ENCODE measurements at regions not wholly inside any gene's neighbourhood (a gene's known extent, or its start where the extent isn't known, plus 50 kb on each side); places are given as distances from the start of the nearest gene placed in this dataset.

DNA sequence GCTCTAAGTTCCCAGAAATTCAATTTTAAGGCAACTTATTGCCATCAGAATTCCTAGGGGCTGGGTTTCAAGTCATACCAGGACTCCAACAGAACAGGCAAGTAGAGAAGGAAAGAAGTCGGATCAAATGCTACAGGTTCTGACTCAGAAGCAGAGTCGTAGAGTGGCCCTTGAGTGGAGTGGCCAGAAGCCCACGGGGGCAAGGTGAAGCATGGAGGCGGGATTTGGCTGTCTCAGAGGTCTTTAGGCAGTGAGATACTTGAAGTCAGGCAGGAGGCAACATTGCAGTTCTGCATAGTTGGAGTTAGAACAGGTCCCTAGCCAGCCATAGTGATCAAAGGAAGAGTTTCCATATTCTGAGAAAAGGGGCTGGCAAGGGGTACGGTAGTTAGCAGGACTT lies 111.6 kb downstream of the NHLRC3 start:
- Histone ChIP-seq H3K9me3 (no peaks in the 10 kb centered on the region), H3K36me3 (no peaks in the 10 kb centered on the region), H3K4me1 (no peaks in the 10 kb centered on the region), H3K27ac (no peak overlapping the region), H3K27me3 (no peaks in the 10 kb centered on the region), H3K4me3 (no peak overlapping the region)
- WGBS, 2 donors, result 88 to 91% methylated on average over 5 of the region's 5 CpGs
- intact Hi-C loops (cut with DNase I), result loop anchor here (10.0 kb wide), 1 partner anchor 115 kb away; no protein-coding TSS in a partner anchor
- no peak for DNase-seq
- TF ChIP-seq CTCF (IDR thresholded peaks at IDR 0.05) (no peak), EP300 (IDR thresholded peaks at IDR 0.05) (no peak)

- Histone ChIP-seq H3K9me3 (no peaks in the 10 kb centered on the region), H3K27ac (no peak overlapping the region), H3K4me1 (no peaks in the 10 kb centered on the region), H3K36me3 (no peaks in the 10 kb centered on the region), H3K27me3 (no peaks in the 10 kb centered on the region), H3K4me3 (no peak overlapping the region)
- intact Hi-C loops (cut with DNase I), result no loop called here
- TF ChIP-seq CTCF (IDR thresholded peaks at IDR 0.05) (no peak), POLR2AphosphoS5 (IDR thresholded peaks at IDR 0.05) (no peak), EP300 (IDR thresholded peaks at IDR 0.05) (no peak), POLR2A (IDR thresholded peaks at IDR 0.05) (no peak)
- DNase-seq, result no peak
Measured at GRCh38 chr13:39154041-39154440, 115.8 kb downstream of the NHLRC3 start.

GRCh38 chr13:39159393-39159792 lies 121.1 kb downstream of the NHLRC3 start:
- TF ChIP-seq POLR2AphosphoS5 (IDR thresholded peaks at IDR 0.05), result no peak
- TF ChIP-seq EP300 (IDR thresholded peaks at IDR 0.05), result no peak
- no peak for TF ChIP-seq POLR2A (IDR thresholded peaks at IDR 0.05)
- no peak for TF ChIP-seq CTCF (IDR thresholded peaks at IDR 0.05)
- H3K4me3 ChIP-seq, result no peak overlapping the region
- no peaks in the 10 kb centered on the region for H3K4me1 ChIP-seq
- intact Hi-C loops (cut with DNase I), result no loop called here
- no peaks in the 10 kb centered on the region for H3K36me3 ChIP-seq
- no peak for DNase-seq
- WGBS, 2 donors, result 46 to 66% methylated on average over 4 of the region's 4 CpGs
- no peak overlapping the region for H3K27ac ChIP-seq
- no peaks in the 10 kb centered on the region for H3K9me3 ChIP-seq
- H3K27me3 ChIP-seq, result no peaks in the 10 kb centered on the region

- H3K27me3 ChIP-seq, result no peaks in the 10 kb centered on the region
- H3K4me3 ChIP-seq, result no peak overlapping the region
- no peaks in the 10 kb centered on the region for H3K9me3 ChIP-seq
- H3K27ac ChIP-seq, result no peak overlapping the region
- no peaks in the 10 kb centered on the region for H3K4me1 ChIP-seq
- H3K36me3 ChIP-seq, result no peaks in the 10 kb centered on the region
- TF ChIP-seq CTCF (IDR thresholded peaks at IDR 0.05), result no peak
- no peak for TF ChIP-seq EP300 (IDR thresholded peaks at IDR 0.05)
- no peak for TF ChIP-seq POLR2A (IDR thresholded peaks at IDR 0.05)
- no peak for TF ChIP-seq POLR2AphosphoS5 (IDR thresholded peaks at IDR 0.05)
- DNase-seq, result no peak
- WGBS, 2 donors, result 70 to 90% methylated on average over 1 of the region's 1 CpG
- intact Hi-C loops (cut with DNase I), result no loop called here
Measured at GRCh38 chr13:39159846-39160370, 121.7 kb downstream of the NHLRC3 start.

- Histone ChIP-seq H3K4me1 (no peaks in the 10 kb centered on the region), H3K27me3 (no peaks in the 10 kb centered on the region), H3K27ac (no peak overlapping the region), H3K9me3 (no peaks in the 10 kb centered on the region), H3K36me3 (no peaks in the 10 kb centered on the region), H3K4me3 (no peak overlapping the region)
- no peak for DNase-seq
- intact Hi-C loops (cut with DNase I), result no loop called here
- TF ChIP-seq POLR2AphosphoS5 (IDR thresholded peaks at IDR 0.05) (no peak), EP300 (IDR thresholded peaks at IDR 0.05) (no peak), CTCF (IDR thresholded peaks at IDR 0.05) (no peak), POLR2A (IDR thresholded peaks at IDR 0.05) (no peak)
- WGBS, 2 donors, result 63 to 64% methylated on average over 3 of the region's 3 CpGs
Measured at GRCh38 chr13:39167018-39167417, 128.8 kb downstream of the NHLRC3 start.

Measured in sigmoid colon (tissue), 6 donors.